ENCODE measurements at regions not wholly inside any gene's neighbourhood (a gene's known extent, or its start where the extent isn't known, plus 50 kb on each side); places are given as distances from the start of the nearest gene placed in this dataset.

DNA sequence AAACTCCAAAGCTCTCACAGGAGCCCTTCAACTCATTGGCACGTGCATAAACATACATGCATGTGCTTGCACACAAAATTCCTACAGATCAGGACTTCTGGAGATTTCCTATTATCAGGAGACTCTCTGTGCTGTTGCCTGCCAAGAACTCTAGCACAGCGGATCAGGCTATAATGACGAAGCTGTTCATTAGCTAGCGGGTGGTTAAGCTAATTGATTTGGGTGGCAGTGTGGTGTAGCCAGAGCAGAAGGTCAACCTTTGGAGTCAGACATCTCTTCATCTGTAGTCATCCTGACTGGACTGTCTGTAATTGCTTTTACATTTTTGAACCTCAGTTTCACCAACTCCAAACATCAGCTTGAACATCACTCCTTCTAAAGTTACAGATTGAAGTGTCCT is 69.0 kb downstream of the KIF2B start:
- no peak for DNase-seq (ENCODE audit: low read depth)
- H3K4me3 ChIP-seq (ENCODE audit: low read depth, low read length), result no peak overlapping the region
- TF ChIP-seq, protein P1, sequence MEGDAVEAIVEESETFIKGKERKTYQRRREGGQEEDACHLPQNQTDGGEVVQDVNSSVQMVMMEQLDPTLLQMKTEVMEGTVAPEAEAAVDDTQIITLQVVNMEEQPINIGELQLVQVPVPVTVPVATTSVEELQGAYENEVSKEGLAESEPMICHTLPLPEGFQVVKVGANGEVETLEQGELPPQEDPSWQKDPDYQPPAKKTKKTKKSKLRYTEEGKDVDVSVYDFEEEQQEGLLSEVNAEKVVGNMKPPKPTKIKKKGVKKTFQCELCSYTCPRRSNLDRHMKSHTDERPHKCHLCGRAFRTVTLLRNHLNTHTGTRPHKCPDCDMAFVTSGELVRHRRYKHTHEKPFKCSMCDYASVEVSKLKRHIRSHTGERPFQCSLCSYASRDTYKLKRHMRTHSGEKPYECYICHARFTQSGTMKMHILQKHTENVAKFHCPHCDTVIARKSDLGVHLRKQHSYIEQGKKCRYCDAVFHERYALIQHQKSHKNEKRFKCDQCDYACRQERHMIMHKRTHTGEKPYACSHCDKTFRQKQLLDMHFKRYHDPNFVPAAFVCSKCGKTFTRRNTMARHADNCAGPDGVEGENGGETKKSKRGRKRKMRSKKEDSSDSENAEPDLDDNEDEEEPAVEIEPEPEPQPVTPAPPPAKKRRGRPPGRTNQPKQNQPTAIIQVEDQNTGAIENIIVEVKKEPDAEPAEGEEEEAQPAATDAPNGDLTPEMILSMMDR (IDR thresholded peaks at IDR 0.05; ENCODE audit: control insufficient read depth, extremely low read depth, insufficient read depth), result no peak

DNA sequence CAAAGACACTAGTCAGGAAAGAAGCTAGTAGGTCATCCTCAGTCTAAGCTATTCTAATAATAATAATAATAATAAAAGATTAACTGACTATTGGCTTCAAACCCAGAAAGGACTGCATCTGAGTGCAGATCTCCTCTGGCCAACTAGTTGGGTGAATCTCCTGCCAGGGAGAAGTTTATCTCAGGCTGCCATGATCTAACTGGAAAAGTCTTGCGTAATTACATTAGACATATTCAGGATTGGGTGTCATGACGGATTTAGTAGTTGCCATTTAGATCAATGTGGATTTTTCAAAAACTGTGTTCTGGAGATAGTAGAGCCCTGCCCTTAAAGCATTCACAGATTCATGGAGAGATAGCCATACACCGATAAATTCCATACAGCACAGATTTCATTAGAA is 69.5 kb downstream of the KIF2B start:
- TF ChIP-seq, protein P1 (IDR thresholded peaks at IDR 0.05; ENCODE audit: control insufficient read depth, extremely low read depth, insufficient read depth), result no peak
- DNase-seq (ENCODE audit: low read depth), result no peak
- no peak overlapping the region for H3K4me3 ChIP-seq (ENCODE audit: low read depth, low read length)

DNA sequence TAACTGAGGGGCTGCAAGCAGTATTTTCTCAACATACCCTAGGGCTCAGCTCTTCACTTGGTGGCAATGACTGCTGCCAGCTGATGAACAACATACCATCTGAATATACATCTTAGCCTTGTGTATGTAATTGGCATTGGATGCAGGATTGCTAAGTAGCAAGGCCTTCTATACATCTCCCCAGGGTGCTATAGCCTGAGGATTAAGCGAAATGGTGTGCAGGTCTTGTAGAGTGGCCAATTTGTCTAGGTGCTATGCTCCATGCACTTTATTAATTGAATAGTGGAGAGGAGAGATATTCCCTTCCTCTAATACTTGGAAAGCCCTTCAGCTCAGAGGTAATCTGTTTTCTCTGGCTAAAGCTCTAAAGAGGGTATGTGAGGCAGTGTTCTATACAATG is 71.9 kb downstream of the KIF2B start:
- TF ChIP-seq, protein P1 (IDR thresholded peaks at IDR 0.05; ENCODE audit: control insufficient read depth, extremely low read depth, insufficient read depth), result no peak
- H3K4me3 ChIP-seq (ENCODE audit: low read depth, low read length), result no peak overlapping the region
- DNase-seq (ENCODE audit: low read depth), result no peak

DNA sequence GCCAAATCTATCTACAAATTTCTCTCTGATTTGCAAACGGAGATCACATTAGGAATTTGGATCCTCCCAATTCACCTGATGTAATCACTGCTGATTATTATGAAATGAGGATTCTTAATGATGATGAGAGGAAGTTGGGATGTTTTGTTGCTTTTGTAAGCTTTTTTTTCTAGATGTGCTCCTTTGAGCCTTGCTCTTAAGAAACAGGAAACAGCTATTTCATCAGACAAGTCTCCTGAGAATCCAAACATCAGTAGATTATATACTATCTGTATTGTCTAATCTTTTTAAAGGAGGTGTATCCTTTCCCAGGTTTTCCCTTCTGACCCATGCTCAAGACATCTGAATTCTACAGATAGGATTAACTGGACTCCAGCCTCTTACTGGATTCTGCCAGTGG is 73.3 kb downstream of the KIF2B start:
- H3K4me3 ChIP-seq (ENCODE audit: low read depth, low read length), result no peak overlapping the region
- no peak for DNase-seq (ENCODE audit: low read depth)
- TF ChIP-seq, protein P1 (IDR thresholded peaks at IDR 0.05; ENCODE audit: control insufficient read depth, extremely low read depth, insufficient read depth), result no peak

DNA sequence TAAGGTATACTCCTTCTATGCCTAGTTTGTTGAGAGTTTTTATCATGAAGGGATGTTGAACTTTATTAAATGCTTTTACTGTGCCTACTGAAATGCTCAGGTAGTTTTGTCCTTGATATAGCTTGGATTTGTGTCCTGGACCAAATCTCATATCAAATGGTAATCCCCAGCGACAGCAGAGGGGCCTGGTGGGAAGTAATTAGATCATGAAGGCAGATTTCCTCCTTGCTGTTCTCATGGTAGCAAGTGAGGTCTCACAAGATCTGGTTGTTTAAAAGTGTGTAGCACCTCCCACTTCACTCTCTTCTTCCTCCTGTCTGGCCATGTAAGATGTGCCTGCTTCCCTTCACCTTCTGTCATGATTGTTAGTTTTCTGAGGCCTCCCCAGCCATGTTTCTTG is 78.2 kb downstream of the KIF2B start:
- no peak for DNase-seq (ENCODE audit: low read depth)
- TF ChIP-seq, protein P1 (IDR thresholded peaks at IDR 0.05; ENCODE audit: control insufficient read depth, extremely low read depth, insufficient read depth), result no peak
- H3K4me3 ChIP-seq (ENCODE audit: low read depth, low read length), result no peak overlapping the region

DNA sequence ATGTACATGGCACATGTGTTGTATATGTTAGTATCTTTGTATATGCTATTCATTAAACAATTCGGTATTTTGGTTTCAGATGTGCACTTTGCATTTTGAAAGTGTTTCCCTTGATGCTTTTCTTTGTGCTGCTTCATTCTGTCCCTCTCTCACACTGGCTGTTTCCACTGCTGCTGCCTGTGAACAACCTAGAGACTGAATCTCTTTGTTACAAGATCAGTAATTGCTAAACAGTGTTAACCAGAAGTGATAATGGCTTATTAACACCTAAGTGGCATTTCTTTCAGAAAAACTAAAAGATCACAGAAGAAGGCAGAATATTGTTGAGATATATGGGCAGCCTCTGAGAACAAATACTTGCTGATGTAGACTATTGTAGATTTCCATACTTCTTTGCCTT is 84.7 kb downstream of the KIF2B start:
- TF ChIP-seq, protein P1 (IDR thresholded peaks at IDR 0.05; ENCODE audit: control insufficient read depth, extremely low read depth, insufficient read depth), result no peak
- no peak overlapping the region for H3K4me3 ChIP-seq (ENCODE audit: low read depth, low read length)
- DNase-seq (ENCODE audit: low read depth), result no peak

DNA sequence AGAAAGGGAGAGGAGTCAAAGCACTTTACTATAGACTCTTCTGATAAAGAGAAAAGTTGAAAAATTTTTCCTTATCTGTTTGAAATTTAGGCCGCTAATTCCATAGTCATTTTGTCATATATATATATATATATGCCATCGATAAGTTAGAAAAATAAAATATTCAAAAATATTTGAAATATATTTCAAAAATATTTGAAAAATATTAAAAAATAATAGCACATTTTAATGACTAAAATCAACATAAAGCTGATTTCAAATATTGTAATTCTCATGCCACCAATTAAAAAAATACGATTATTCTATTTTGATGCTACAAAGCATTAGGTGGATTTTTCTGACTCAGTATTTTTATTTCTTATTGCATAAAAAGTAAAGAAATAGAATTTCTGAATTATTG is 87.1 kb downstream of the KIF2B start:
- H3K4me3 ChIP-seq (ENCODE audit: low read depth, low read length), result no peak overlapping the region
- TF ChIP-seq, protein P1 (IDR thresholded peaks at IDR 0.05; ENCODE audit: control insufficient read depth, extremely low read depth, insufficient read depth), result no peak
- DNase-seq (ENCODE audit: low read depth), result no peak
